Tongue (tissue), 1 donor: ENCODE measurements at regions not wholly inside any gene's neighbourhood (a gene's known extent, or its start where the extent isn't known, plus 50 kb on each side); places are given as distances from the start of the nearest gene placed in this dataset.

Experiments
- DNase-seq: peaks from one replicate; pipeline ENCODE4 v3.0.0-alpha.2; 2015

GRCh38 chr14:62017651-62018230 lies 255.5 kb downstream of the SNAPC1 start:
- DNase-seq, result no peak

GRCh38 chr14:62018606-62019005 lies 256.4 kb downstream of the SNAPC1 start:
- no peak for DNase-seq

DNA sequence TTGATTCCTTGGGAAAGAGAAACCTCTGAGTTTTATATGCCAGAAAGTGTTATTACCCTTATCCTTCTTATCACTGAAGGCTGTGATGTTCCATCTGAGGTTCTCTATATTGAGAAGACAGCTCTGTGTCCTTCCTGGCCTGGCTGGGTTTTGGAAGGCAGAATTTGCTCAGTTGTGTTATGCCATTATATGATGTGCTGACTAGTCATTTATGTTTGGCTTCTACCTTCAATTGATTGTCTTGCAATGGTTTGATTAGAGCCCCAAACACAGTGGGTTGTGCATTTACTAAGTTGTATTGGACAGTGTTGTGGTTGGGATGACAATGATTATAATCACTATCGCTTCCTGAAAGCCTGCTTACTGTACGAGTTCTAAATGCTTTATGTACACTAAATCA lies 265.7 kb downstream of the SNAPC1 start:
- no peak for DNase-seq

GRCh38 chr14:62029569-62029924 lies 267.3 kb downstream of the SNAPC1 start:
- no peak for DNase-seq

DNA sequence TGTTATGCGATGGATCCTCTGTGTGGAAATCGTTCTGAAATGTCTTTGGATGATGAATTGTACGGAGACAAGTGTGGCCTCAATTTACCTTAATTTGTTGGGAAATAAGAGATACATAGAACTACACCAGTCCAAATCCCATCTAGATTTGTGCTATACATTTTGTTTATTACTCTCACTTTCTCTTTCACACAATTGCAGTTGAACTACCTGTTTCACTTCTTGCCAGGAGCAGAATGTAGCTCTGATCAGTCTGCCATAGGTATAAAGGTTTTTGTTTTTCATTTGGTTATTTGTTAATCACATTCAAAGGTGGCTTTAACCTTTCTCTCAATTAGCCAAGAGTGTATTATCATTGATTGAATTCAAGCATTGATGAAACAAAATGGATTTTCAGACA lies 268.2 kb downstream of the SNAPC1 start:
- no peak for DNase-seq

- DNase-seq, result no peak
These were observed 269.3 kb downstream of the SNAPC1 start for GRCh38 chr14:62031504-62031903.

- no peak for DNase-seq
These were observed 291.0 kb downstream of the SNAPC1 start for GRCh38 chr14:62053188-62053587.

- no peak for DNase-seq
These were observed 294.6 kb downstream of the SNAPC1 start for GRCh38 chr14:62056789-62057188.

GRCh38 chr14:62062645-62063044 lies 300.4 kb downstream of the SNAPC1 start:
- no peak for DNase-seq

- peak; percentile 11 for DNase-seq
These were observed 302.6 kb downstream of the SNAPC1 start for GRCh38 chr14:62064751-62065323.

GRCh38 chr14:62066304-62066703 lies 304.1 kb downstream of the SNAPC1 start:
- DNase-seq, result no peak

GRCh38 chr14:62071039-62071438 lies 308.8 kb downstream of the SNAPC1 start:
- no peak for DNase-seq

GRCh38 chr14:62076368-62076767 lies 314.1 kb downstream of the SNAPC1 start:
- no peak for DNase-seq

GRCh38 chr14:62076825-62077605 lies 314.8 kb downstream of the SNAPC1 start:
- DNase-seq, result no peak

DNA sequence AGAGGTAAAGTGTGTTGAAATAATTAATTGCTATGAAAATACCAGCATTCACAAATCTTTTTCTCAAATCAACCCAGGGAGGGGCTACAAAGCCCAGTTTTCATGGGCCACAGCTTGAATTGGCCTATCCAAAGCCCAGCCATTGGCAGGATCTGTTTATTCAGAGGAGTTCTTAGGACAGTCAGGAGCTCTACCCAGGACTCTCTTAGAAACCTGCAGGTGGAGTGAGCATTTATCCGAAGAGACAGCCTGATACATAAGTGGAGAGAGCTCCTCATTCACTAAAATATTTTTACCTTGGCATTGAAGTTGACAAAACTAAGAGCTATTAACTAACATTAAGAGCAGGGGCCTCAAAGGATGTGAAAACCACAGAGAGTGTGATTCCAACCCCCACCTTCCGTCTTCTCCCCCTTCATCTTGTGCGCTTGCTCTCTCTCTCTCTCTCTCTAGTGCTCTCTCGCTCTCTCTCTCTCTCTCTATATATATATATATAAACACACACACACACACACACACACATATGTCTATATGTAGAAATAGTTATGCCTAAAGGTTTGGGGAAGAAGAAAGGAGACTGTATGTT lies 315.5 kb downstream of the SNAPC1 start:
- DNase-seq, result no peak

DNA sequence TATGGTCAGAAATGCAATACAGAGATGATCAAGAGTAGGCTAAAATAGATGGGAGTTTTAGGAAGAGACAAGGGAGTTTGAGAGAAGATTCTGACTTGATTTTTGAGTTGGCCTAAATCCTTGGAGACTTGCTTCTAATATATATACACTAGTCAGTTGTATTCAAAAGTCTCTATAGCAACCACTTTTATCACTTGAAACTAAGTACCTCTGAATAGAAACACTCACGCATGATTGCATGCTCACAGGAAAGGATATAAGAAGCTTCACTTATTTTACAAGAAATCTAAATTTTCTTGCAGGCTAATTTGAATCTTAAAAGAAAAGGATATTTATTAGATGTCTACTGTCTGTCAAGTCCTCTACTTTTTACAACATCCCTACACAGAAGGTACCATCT lies 316.8 kb downstream of the SNAPC1 start:
- DNase-seq, result no peak

GRCh38 chr14:62081012-62081612 lies 318.9 kb downstream of the SNAPC1 start:
- DNase-seq, result no peak

DNA sequence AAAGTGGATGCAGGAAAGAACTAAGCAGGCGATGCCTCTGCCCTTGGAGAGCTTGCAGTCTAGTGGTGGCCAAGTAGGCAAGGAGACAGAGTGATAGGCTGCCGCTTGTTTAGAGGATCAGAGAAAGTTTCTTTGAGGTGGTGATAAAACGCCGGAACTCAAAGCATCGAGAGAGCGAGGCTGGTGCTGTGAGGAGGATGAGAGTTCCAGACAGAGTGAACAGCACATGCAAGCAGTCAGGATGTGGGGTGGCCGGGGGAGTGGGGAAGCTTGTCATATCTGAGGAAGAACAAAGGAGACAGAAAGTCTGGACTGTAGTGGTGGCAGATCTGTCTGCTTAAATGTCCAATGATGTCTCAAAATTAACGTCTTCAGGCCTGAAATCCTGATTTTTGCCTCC lies 319.7 kb downstream of the SNAPC1 start:
- DNase-seq, result no peak

GRCh38 chr14:62082779-62083178 lies 320.6 kb downstream of the SNAPC1 start:
- DNase-seq, result no peak

DNA sequence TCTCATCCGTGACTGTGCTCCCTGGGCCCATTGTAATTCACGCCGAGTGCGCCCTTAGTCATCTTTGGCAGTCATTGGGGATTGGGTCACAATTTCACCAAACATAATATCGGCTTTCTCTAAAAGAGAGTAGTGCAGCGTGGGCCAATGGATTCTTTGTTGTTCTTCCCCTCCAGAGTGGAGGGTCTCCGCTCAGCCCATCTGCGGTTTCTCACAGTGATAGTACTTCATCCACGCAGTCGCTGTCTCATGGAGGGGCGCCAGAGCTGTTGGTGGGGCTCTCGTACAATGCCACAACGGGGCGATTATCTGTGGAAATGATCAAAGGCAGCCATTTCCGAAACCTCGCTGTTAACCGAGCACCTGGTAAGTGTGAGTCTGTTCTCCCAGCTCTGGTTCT lies 321.8 kb downstream of the SNAPC1 start:
- DNase-seq, result no peak

DNA sequence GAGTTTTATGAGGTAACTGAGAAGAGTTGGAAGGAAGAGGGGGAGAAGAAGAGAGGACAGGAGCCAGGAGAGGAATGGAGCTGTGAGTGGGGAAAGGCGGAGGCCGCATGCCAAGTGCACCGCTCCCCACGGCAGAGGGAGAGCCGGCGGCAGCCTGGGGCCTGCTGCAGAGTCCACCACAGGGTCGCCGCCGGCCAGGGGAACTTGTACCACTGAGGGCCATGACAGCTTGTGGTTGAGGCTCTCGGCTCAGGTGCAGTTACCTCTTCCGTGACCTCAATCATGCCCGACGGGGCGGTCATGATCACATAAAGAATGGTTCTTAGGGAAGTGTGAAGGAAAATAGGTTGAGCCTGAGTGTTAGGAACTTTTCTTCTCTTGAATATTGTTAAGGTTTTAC lies 325.0 kb downstream of the SNAPC1 start:
- no peak for DNase-seq

GRCh38 chr14:62093736-62094135 lies 331.5 kb downstream of the SNAPC1 start:
- DNase-seq, result no peak

DNA sequence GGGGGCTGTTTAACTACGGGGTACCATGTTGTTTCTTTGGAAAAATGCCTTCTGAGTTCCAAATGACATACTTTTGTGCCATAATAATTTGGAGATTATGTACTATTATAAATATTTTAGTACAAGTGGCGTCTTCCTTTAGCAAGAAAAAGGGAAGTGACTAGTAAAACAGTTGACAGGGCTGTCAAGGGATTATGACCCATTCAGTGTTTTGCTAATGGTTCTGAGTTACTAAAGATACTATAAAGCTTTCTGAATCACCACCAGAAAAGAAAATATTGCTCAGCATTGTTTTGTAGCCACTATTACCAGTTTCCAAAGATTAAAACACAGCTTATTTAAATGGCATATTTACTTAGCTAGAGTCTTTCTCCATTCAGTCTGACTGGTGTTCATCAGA lies 334.9 kb downstream of the SNAPC1 start:
- DNase-seq, result no peak
